Adrenal gland (tissue), 9 donors: ENCODE measurements at regions not wholly inside any gene's neighbourhood (a gene's known extent, or its start where the extent isn't known, plus 50 kb on each side); places are given as distances from the start of the nearest gene placed in this dataset.

Source experiments
- DNase-seq, 7 donors: peaks; one replicate each; pipeline ENCODE4 v3.0.0-alpha.2; 2019 to 2020
- H3K27ac ChIP-seq, 5 donors: fragments of 200-600 bp; sonication (generic) in 4 of 5; 1 replicate in 3 of 5; 2 replicates in 2 of 5; pipeline versions ENCODE4 v1.5.1 to v1.8.0; 2016 to 2020; ENCODE audit warnings: mild to moderate bottlenecking in 1 of 5
- H3K27me3 ChIP-seq: fragments of 200-600 bp; 2 replicates; pipeline ENCODE4 v1.8.0; 2021
- H3K36me3 ChIP-seq, 2 donors: fragments of 200-600 bp; replicated peaks in 1 of 2; 1 replicate in 1 of 2; 2 replicates in 1 of 2; pipeline versions ENCODE4 v1.5.1 to v1.8.0; 2018 to 2022
- H3K4me1 ChIP-seq, 2 donors: fragments of 200-600 bp; replicated peaks in 1 of 2; 1 replicate in 1 of 2; 2 replicates in 1 of 2; pipeline versions ENCODE4 v1.5.1 to v1.8.0; 2018 to 2021
- H3K4me3 ChIP-seq, 4 donors: fragments of 200-600 bp; sonication (generic) in 3 of 4; one replicate each; pipeline ENCODE4 v1.5.1; 2016 to 2018
- H3K9me3 ChIP-seq, 3 donors: fragments of 200-600 bp; sonication (generic) in 1 of 3; replicated peaks in 1 of 3; 1 replicate in 2 of 3; 2 replicates in 1 of 3; pipeline versions ENCODE4 v1.5.1 to v1.8.0; 2016 to 2021
- CTCF ChIP-seq, 6 experiments: fragments of 450-650 bp in 4 of 6; fragments of 200-600 bp in 2 of 6; sonication (generic) in 1 of 6; IDR thresholded peaks; 1 replicate in 5 of 6; 2 replicates in 1 of 6; pipeline versions ENCODE4 v1.5.1 to v1.8.0; 2016 to 2021; ENCODE audit warnings: antibody characterized with exemption in 6 of 6, mild to moderate bottlenecking in 2 of 6, moderate library complexity in 1 of 6
- POLR2A ChIP-seq, 2 donors: fragments of 450-650 bp; IDR thresholded peaks; one replicate each; pipeline ENCODE4 v1.6.1; 2017; ENCODE audit warnings: antibody characterized with exemption in 2 of 2, mild to moderate bottlenecking in 2 of 2, moderate library complexity in 1 of 2
- WGBS, 4 donors: extraction: QIAGEN DNeasy Blood & Tissue Kit in 2 of 4; methylation state at CpG; one replicate each; pipeline versions ENCODE4 v1.1.5 to v1.1.7; 2013 to 2017; 5-methylcytosine and 5-hydroxymethylcytosine counted together
- intact Hi-C, 2 donors: fragments of 100-400 bp; cut with DNase I; formaldehyde crosslinking; loops; one replicate each; pipeline versions ENCODE4 v1.14.1 to v1.15.0; 2022 to 2023
- donor health status: healthy with polysubstance abuse.
- donor health status: Bipolar disorder and iron deficiency.
- donor health status: DM: yes; HTN: yes; CAD: no.
- donor health status: DM: no; HTN: no; CAD: no.
- donor health status: DM: no; HTN: no; CAD: no.

- Histone ChIP-seq H3K27ac (no peak overlapping the region), H3K4me3 (no peak overlapping the region), H3K36me3 (no peaks in the 10 kb centered on the region), H3K4me1 (no peaks in the 10 kb centered on the region), H3K9me3 (no peaks in the 10 kb centered on the region), H3K27me3 (no peaks in the 10 kb centered on the region)
- intact Hi-C loops, result no loop called here
- WGBS, 4 donors, result 80 to 93% (median 84%) methylated on average over 2 of the region's 2 CpGs
- TF ChIP-seq CTCF (IDR thresholded peaks at IDR 0.05), result no peak
- no peak for TF ChIP-seq POLR2A (IDR thresholded peaks at IDR 0.05)
- DNase-seq, result no peak
Measured at GRCh38 chr4:57832083-57832482, 721.9 kb upstream of the IGFBP7 start.

- Histone ChIP-seq H3K36me3 (no peaks in the 10 kb centered on the region), H3K4me3 (no peak overlapping the region), H3K4me1 (no peaks in the 10 kb centered on the region), H3K9me3 (no peaks in the 10 kb centered on the region), H3K27me3 (no peaks in the 10 kb centered on the region), H3K27ac (no peak overlapping the region)
- intact Hi-C loops, result no loop called here
- no peak for DNase-seq
- TF ChIP-seq CTCF (IDR thresholded peaks at IDR 0.05), result no peak
- TF ChIP-seq POLR2A (IDR thresholded peaks at IDR 0.05), result no peak
- WGBS, 4 donors, result 24 to 46% (median 26%) methylated on average over 2 of the region's 2 CpGs
Measured at GRCh38 chr4:57789666-57790065, 679.5 kb upstream of the IGFBP7 start.

GRCh38 chr4:57777876-57778275 lies 667.7 kb upstream of the IGFBP7 start:
- no peaks in the 10 kb centered on the region for H3K4me1 ChIP-seq
- H3K4me3 ChIP-seq, result no peak overlapping the region
- no peaks in the 10 kb centered on the region for H3K9me3 ChIP-seq
- 40 to 60% (median 51%) methylated on average over 2 of the region's 2 CpGs for WGBS, 4 donors
- no peaks in the 10 kb centered on the region for H3K36me3 ChIP-seq
- intact Hi-C loops, result no loop called here
- no peaks in the 10 kb centered on the region for H3K27me3 ChIP-seq
- TF ChIP-seq POLR2A (IDR thresholded peaks at IDR 0.05), result no peak
- no peak for TF ChIP-seq CTCF (IDR thresholded peaks at IDR 0.05)
- H3K27ac ChIP-seq, result no peak overlapping the region
- DNase-seq, result no peak

GRCh38 chr4:57774681-57775080 lies 664.5 kb upstream of the IGFBP7 start:
- no peak overlapping the region for H3K27ac ChIP-seq
- no peak for DNase-seq
- intact Hi-C loops, result no loop called here
- H3K36me3 ChIP-seq, result no peaks in the 10 kb centered on the region
- no peak for TF ChIP-seq POLR2A (IDR thresholded peaks at IDR 0.05)
- TF ChIP-seq CTCF (IDR thresholded peaks at IDR 0.05), result no peak
- H3K4me1 ChIP-seq, result no peaks in the 10 kb centered on the region
- no peak overlapping the region for H3K4me3 ChIP-seq
- no peaks in the 10 kb centered on the region for H3K9me3 ChIP-seq
- 80 to 93% (median 87%) methylated on average over 3 of the region's 3 CpGs for WGBS, 4 donors
- no peaks in the 10 kb centered on the region for H3K27me3 ChIP-seq
